ENCODE measurements at regions not wholly inside any gene's neighbourhood (a gene's known extent, or its start where the extent isn't known, plus 50 kb on each side); places are given as distances from the start of the nearest gene placed in this dataset.
A peak's percentile ranks its signal among the peaks of the same experiment; 100 is the strongest.
"Not testable (repeated sequence)": the region's sequence is repeated elsewhere in the genome, so short reads cannot be mapped to it uniquely, and the experiment has no call there.

DNA sequence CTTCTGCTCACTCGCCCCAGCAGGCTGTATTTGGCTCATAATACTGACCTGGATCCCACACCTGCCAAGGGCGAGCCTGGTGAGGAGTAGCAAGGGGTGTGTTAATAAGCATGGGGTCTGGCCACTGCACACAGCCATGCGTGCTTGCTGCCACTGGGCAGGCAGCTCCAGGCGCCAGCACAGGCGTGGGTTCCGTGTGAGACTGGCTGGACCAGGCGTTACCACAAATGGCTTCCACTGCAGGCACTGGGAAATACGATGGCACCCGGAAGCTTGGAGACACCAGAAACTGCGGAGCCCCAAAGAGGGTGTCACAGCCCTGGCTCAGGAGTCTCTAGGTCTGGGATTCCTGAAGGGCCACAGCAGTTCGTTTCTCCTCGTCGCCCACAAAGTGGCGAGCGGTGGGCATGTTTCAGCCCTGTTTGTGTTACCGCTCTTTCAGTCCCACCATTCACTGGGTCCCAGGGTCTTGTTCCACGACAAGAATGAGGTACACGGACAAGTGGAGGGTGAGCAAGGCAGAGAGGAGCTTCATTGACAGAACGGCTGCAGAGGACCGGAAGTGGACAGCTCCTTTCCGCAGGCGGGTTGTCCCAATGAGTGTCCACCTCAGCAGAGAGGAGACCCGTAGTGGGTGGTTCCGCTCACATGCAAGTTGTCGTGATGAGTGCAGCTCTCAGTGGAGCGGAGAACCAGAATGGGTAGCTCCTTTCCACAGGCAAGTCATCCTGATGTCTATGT is 428.9 kb downstream of the EPHA5 start:
- no peaks in the 10 kb centered on the region for H3K36me3 ChIP-seq
- H3K4me1 ChIP-seq, result no peaks in the 10 kb centered on the region
- TF ChIP-seq POLR2A (IDR thresholded peaks at IDR 0.05) (no peak), POLR2AphosphoS5 (IDR thresholded peaks at IDR 0.05) (no peak), EP300 (IDR thresholded peaks at IDR 0.05) (no peak)
- TF ChIP-seq, protein P1, sequence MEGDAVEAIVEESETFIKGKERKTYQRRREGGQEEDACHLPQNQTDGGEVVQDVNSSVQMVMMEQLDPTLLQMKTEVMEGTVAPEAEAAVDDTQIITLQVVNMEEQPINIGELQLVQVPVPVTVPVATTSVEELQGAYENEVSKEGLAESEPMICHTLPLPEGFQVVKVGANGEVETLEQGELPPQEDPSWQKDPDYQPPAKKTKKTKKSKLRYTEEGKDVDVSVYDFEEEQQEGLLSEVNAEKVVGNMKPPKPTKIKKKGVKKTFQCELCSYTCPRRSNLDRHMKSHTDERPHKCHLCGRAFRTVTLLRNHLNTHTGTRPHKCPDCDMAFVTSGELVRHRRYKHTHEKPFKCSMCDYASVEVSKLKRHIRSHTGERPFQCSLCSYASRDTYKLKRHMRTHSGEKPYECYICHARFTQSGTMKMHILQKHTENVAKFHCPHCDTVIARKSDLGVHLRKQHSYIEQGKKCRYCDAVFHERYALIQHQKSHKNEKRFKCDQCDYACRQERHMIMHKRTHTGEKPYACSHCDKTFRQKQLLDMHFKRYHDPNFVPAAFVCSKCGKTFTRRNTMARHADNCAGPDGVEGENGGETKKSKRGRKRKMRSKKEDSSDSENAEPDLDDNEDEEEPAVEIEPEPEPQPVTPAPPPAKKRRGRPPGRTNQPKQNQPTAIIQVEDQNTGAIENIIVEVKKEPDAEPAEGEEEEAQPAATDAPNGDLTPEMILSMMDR (IDR thresholded peaks at IDR 0.05), result no peak
- no peaks in the 10 kb centered on the region for H3K9me3 ChIP-seq
- DNase-seq (ENCODE audit: low spot score in 2 of 2), result peak in 1 of 2 donors; percentile 75
- H3K27me3 ChIP-seq, result no peaks in the 10 kb centered on the region
- no peak overlapping the region for H3K4me3 ChIP-seq
- H3K27ac ChIP-seq, result no peak overlapping the region
- 92% methylated on average over 23 of the region's 26 CpGs for WGBS

DNA sequence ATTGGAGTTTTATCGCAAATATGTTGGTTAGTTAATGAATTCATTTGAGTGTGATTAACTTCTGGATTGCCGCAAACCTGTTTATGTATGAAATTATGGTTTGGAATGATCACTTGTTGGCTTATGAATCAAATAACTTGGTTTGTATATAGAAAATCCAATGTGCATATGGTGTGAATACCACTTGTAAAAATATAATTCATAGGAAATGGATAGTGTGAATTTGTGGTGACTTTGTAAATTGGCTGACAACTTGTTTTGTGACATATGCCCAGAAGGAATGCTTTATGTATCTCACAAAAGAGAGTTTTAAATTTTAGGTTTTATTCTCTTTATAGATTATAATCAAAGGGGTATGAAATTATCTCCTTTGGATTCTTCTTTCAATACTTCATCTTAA is 436.2 kb downstream of the EPHA5 start:
- no peak for DNase-seq (ENCODE audit: low spot score in 2 of 2)
- 90% methylated on average over 2 of the region's 2 CpGs for WGBS
- H3K9me3 ChIP-seq, result no peaks in the 10 kb centered on the region
- no peaks in the 10 kb centered on the region for H3K27me3 ChIP-seq
- TF ChIP-seq EP300 (IDR thresholded peaks at IDR 0.05), result no peak
- TF ChIP-seq POLR2A (IDR thresholded peaks at IDR 0.05), result no peak
- TF ChIP-seq, protein P1 (IDR thresholded peaks at IDR 0.05), result no peak
- TF ChIP-seq POLR2AphosphoS5 (IDR thresholded peaks at IDR 0.05), result no peak
- no peak overlapping the region for H3K4me3 ChIP-seq
- H3K4me1 ChIP-seq, result no peaks in the 10 kb centered on the region
- H3K27ac ChIP-seq, result no peak overlapping the region
- H3K36me3 ChIP-seq, result no peaks in the 10 kb centered on the region

DNA sequence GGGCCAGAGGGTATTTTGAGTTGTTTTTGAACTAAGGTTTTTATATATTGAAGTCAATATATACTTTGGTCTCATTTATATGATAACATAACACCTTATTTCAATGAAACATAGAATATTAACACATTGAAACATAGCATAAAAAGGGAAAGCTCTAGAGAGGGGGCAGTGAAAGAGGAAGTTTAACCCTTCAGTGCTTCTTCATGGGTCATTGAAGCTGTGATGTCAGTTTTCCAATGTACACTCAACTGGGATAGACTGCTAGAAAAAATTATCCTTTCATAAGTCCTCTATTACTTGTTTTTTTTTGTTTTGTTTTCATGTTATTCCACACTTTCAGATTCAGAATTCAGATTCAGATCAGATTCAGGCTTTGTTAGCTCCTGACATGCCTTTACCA is 442.7 kb downstream of the EPHA5 start:
- no peaks in the 10 kb centered on the region for H3K36me3 ChIP-seq
- TF ChIP-seq, protein P1 (IDR thresholded peaks at IDR 0.05), result no peak
- TF ChIP-seq POLR2A (IDR thresholded peaks at IDR 0.05) (no peak), EP300 (IDR thresholded peaks at IDR 0.05) (no peak), POLR2AphosphoS5 (IDR thresholded peaks at IDR 0.05) (no peak)
- H3K27me3 ChIP-seq, result no peaks in the 10 kb centered on the region
- H3K27ac ChIP-seq, result no peak overlapping the region
- H3K4me1 ChIP-seq, result no peaks in the 10 kb centered on the region
- no peak for DNase-seq (ENCODE audit: low spot score in 2 of 2)
- H3K9me3 ChIP-seq, result no peaks in the 10 kb centered on the region
- no peak overlapping the region for H3K4me3 ChIP-seq

GRCh38 chr4:65223601-65224000 is 446.7 kb downstream of the EPHA5 start:
- H3K4me3 ChIP-seq, result no peak overlapping the region
- DNase-seq (ENCODE audit: low spot score in 2 of 2), result no peak
- H3K27me3 ChIP-seq, result no peaks in the 10 kb centered on the region
- H3K9me3 ChIP-seq, result no peaks in the 10 kb centered on the region
- H3K36me3 ChIP-seq, result no peaks in the 10 kb centered on the region
- H3K4me1 ChIP-seq, result no peaks in the 10 kb centered on the region
- TF ChIP-seq POLR2AphosphoS5 (IDR thresholded peaks at IDR 0.05), result no peak
- no peak for TF ChIP-seq EP300 (IDR thresholded peaks at IDR 0.05)
- TF ChIP-seq, protein P1 (IDR thresholded peaks at IDR 0.05), result no peak
- TF ChIP-seq POLR2A (IDR thresholded peaks at IDR 0.05), result no peak
- WGBS, result 91% methylated on average over 2 of the region's 2 CpGs
- no peak overlapping the region for H3K27ac ChIP-seq

DNA sequence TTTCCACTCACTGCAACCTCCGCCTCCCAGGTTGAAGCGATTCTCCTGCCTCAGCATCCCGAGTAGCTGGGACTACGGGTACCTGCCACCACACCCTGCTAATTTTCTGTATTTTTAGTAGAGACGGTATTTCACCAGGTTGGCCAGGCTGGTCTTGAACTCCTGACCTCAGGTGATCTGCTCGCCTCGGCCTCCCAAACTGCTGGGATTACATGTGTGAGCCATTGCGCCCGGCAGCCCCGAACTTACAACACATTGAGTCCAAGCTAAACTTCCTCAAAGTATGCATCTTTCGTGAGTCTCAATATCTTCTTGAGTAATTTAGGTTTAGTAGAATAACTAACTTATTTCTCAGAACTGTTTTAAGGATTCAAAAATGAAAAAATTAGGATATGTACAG is 447.2 kb downstream of the EPHA5 start:
- not testable (repeated sequence) for H3K9me3 ChIP-seq; H3K27ac ChIP-seq; H3K4me1 ChIP-seq; DNase-seq (ENCODE audit: low spot score in 2 of 2); H3K27me3 ChIP-seq; H3K36me3 ChIP-seq; H3K4me3 ChIP-seq
- 90% methylated on average over 11 of the region's 11 CpGs for WGBS

DNA sequence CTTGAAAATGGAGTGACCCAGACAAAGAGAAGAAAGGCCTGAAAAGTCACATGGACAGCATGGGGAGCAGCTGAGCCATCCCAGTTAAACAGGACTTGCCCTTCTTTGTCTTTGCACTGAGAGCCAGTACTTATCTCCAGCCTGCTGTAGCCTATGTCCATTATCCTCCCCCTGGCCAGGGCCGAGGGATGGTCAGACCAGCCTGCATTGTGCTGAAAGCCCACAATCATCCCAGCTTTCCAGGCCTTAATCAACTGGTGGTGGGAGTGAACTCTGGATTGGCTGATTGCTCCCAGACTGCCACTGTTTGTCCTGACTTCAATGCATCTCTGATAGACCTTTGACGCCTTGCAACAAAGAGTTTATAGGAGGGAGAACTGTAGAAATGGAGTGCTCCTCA is 453.1 kb downstream of the EPHA5 start:
- TF ChIP-seq POLR2A (IDR thresholded peaks at IDR 0.05) (no peak), EP300 (IDR thresholded peaks at IDR 0.05) (no peak), POLR2AphosphoS5 (IDR thresholded peaks at IDR 0.05) (no peak)
- TF ChIP-seq, protein P1 (IDR thresholded peaks at IDR 0.05), result no peak
- H3K9me3 ChIP-seq, result no peaks in the 10 kb centered on the region
- H3K4me3 ChIP-seq, result no peak overlapping the region
- DNase-seq (ENCODE audit: low spot score in 2 of 2), result no peak
- no peaks in the 10 kb centered on the region for H3K27me3 ChIP-seq
- H3K27ac ChIP-seq, result no peak overlapping the region
- H3K36me3 ChIP-seq, result no peaks in the 10 kb centered on the region
- WGBS, result 67% methylated on average over 2 of the region's 2 CpGs
- no peaks in the 10 kb centered on the region for H3K4me1 ChIP-seq
